NCI-H524 treated with DMSO at 0.1 percent for 48 hours (cell line): ENCODE measurements at regions not wholly inside any gene's neighbourhood (a gene's known extent, or its start where the extent isn't known, plus 50 kb on each side); places are given as distances from the start of the nearest gene placed in this dataset.
"Not testable (repeated sequence)": the region's sequence is repeated elsewhere in the genome, so short reads cannot be mapped to it uniquely, and the experiment has no call there.

Source experiments
- DNase-seq: peaks from one replicate; lab custom pipeline; 2025; lab: John Stamatoyannopoulos, UW

DNA sequence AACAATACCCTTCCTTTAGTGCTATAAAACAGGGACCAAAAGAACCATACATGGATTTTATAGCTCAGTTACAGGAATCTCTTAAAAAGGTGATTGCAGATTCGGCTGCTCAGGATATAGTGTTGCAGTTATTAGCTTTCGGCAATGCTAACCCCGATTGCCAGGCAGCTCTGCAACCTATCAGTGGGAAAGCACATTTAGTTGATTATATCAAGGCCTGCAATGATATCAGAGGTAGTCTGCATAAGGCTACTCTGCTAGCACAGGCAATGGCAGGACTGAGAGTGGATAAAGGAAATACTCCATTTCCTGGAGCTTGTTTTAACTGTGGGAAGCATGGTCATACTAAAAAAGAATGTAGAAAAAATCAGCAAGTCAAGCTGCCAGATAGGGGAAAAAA, 327.7 kb downstream of the REEP3 start:
- DNase-seq, result not testable (repeated sequence)

- no peak for DNase-seq
Observed at GRCh38 chr10:63862860-63863259, 341.7 kb downstream of the REEP3 start.

GRCh38 chr10:63865210-63865609, 344.0 kb downstream of the REEP3 start:
- DNase-seq, result no peak

DNA sequence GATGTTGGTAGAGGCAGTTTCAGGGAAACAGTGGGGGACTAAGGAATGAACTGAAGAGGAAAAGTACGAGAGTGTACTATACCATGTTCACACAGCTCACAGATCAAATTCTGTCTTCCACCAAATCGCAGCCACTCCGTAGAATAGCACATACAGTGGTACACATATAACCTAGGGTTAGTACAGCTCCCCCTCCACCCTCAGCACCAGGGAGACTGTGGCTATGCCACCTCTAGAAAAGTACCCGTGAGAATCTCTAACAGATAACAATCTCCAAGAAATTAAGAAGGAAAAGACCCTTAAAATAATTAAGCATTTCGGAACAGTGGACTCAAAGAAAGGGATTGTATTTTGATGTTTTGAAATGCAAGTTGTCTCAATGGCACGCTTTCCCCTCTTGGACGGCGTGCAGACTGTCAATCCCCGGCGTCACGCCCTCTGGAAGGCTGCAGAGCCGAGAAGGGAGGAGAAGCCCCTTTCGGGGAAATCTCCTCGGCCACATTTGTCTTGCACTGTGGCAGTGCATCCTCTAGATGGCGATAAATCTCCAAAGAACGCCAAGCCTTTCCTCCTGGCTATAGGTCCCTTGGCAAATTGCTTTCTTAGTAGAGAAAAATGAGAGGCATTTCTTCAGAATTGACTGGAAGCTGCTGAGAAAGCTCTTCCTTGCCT, 345.0 kb downstream of the REEP3 start:
- DNase-seq, result no peak

- DNase-seq, result no peak
Observed at GRCh38 chr10:63866747-63867140, 345.5 kb downstream of the REEP3 start.

DNA sequence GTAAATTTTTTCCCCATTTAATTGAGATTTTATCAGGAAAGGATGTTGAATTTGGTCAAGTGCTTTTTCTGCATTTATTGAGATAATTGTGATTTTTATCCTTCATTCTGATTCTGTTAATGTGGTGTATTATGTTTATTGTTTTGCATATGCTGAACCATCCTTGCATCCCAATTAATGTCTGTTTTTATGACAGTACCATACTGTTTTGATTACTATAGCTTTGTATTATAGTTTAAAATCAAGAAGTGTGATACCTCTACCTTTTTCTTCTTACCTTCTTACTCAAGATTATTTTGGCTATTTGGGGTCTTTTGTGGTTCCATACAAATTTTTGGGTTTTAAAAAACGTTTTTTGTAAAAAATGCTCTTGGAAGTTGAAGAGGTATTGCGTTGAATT, 357.2 kb downstream of the REEP3 start:
- no peak for DNase-seq

DNA sequence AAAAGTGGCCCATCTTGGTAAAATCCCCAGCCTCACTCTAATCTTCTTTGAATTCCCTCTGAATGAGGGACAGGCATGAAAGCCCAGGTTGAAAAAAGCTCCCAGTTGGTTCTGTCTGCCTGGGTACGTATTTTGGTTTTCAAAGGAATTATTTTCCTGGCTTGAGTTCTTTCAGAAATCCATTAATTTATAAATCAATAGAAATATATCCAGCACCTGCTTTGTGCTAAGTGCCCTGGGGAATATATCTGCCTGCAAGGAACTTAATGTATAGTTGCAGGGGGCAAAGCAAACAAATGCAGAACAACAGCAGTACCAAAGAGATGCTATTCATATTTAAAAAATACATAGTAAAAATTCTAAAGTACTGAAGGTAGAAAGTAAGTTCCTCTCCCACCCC, 362.7 kb downstream of the REEP3 start:
- DNase-seq, result no peak

DNA sequence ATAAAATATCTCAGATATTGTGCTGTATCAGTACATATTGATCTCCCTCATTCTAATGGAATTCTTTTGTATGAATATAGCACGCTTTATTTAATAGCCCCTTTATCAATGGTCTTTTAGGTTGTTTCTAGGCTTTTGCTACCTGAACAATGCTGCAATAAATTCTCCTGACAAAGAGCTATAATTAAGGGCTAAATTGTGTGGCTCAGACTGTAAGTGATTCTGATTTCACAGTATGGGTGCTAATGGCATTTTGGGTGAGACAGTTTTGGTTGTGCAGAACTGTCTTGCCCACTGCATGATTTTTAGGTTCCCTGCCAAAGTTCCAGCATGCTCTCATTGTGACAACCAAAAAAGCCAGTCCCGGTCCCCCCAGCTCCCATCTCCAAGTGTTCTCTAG, 363.2 kb downstream of the REEP3 start:
- DNase-seq, result no peak

GRCh38 chr10:63885156-63885555, 364.0 kb downstream of the REEP3 start:
- no peak for DNase-seq

GRCh38 chr10:63886281-63887022, 365.3 kb downstream of the REEP3 start:
- no peak for DNase-seq

DNA sequence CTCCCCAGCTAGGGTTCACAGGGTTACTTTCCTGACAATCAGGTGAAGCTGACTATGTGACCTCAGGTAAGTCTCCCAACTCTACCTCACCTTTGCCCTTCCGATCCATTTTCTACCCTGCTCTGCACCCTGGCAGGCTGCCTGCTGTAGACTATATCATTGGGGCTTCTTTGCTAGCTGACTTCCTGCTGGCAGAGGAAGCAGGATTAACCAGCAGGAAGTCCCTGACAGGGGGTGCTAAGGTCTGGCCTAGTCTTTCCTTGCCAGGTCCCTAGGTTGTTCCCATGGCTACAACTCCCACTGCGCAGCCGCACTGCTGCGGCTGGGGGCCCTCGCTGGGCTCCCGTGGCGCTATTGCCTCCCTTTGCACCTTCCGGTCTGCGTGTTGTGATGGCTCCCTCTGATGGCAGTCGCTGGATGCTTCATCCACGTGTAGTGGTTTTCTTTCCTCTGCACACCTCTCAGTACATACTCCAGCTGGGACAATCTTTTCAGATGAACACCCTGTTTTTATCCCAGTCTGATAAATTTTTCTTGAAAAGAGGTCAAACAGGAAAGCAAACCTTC, 365.9 kb downstream of the REEP3 start:
- no peak for DNase-seq

- DNase-seq, result no peak
Observed at GRCh38 chr10:63887600-63888370, 366.6 kb downstream of the REEP3 start.

DNA sequence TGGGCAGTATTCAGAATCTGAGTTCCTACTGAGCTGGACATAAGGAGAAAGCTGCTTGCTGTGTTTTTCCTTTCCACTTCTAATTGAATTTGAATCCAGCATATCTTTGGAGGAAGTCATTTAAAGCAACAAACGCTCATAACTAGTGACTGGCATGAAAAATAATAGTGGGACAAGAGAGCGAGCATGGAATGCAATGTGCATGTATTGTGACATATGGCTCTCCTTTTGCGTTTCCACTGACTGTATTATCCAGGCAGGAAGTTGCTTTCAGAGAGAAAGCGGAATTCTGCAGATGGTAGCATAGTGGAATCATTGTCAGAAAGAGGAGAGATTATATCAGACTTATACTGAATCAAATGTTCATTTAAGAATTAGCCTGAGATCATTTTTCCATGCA, 368.6 kb downstream of the REEP3 start:
- no peak for DNase-seq

GRCh38 chr10:63896992-63897391, 375.8 kb downstream of the REEP3 start:
- no peak for DNase-seq

GRCh38 chr10:63899673-63900300, 378.6 kb downstream of the REEP3 start:
- DNase-seq, result no peak

DNA sequence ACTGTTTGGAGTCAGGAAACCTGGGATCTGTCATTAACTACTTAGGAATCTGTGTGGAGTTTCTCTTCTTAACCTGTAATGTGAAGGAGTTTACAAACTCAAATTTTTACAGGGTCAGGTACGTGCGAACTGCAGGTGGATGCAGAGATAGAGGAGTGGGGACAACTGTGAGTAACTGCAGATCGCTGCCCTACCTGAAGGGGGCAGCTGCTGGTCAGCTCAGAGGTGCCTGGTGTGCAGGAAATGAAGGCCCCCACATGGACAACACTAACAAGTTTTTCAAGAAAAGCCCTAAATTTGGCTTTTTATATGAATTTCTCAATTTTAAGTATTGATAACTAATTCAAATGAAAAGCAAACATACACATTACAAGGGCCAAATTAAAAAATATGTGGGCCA, 380.0 kb downstream of the REEP3 start:
- DNase-seq, result no peak

- DNase-seq, result no peak
Observed at GRCh38 chr10:63901881-63902280, 380.7 kb downstream of the REEP3 start.

DNA sequence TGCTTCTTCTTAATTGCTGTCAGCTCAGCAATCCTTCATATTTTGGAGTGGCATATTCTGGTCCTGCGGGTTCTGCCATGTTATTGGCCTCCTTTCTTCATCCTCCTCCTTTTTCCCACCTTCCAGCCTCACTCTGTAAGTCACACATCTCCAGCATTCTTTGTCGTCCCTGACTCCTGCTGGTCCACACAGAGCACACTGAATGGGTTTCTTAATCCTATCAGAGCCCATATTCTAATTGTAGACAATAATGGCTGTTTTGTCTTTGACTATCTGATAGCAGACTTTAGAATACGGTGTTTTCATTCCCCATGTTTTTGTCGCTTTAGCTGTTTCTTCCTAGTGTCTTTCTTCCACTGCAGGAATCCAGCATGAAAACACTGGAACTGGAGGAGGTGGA, 389.6 kb downstream of the REEP3 start:
- DNase-seq, result no peak

DNA sequence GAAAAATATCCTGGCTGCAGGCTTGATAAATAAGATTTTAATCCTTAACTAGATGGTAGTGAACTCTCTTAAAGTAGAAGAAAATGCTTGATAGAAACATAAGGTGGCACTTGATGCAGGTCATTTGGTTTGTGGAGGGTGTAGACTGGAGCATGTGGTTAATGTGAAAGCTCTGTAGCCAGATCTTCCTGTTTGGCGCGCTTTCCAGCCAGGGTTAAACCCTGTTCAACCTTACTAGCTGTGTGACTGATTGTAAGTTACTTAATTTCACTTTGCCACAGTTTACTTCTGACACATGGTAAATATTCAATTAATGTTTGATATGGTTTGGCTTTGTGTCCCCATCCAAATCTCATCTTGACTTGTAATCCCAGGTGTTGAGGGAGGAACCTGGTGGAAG, 394.0 kb downstream of the REEP3 start:
- no peak for DNase-seq

DNA sequence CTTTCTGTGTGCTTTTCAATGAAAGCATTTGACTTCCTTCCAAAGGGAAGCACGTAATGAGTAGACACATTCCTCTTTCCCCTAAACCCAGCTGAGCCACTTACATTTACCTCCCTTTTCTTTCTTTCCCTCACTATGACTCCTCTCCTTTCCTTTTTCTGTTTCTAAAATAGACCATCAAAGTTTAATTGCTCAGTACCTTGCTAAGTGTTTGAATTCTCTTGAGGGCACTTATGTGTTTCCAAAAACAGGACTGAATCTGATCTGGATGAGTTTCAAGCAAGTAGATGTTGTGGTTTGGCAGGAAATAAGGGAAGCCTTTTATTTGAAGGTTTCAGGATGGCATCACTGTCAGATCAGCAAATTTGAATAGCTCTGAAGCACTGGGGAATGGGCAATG, 396.2 kb downstream of the REEP3 start:
- no peak for DNase-seq

DNA sequence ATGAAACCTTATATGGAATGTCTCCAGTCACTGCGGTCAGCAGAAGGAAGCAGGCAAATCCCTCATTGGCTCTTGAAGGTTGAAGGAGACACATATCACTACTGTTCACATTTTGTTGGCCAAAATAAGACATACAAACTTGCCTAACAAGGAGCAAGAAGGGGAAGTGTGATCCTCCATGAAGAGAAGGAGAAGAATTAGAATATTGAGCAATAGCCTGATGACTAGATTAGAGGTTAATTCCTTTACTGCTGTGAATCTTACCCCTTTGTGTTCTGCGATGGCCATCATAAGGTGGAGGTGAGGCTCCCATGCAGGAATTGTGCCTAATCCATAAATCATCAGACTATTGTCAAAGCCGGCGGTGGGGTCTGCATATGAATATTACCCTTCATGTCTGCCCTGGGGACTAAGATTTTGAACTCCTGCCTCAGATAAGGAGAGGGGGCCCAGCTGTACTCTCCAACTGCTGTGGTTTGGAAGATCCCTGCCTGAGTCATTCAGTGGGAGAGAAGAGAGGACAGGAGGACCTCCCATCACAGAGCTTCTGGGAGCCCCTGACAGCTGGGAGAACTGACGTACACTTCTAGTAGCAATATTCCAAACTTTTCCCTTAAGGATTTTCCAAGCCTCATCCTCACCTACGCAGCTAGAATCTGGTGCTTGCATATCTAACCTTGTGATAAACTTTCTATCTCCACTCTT, 398.5 kb downstream of the REEP3 start:
- peak; percentile 60 for DNase-seq

DNA sequence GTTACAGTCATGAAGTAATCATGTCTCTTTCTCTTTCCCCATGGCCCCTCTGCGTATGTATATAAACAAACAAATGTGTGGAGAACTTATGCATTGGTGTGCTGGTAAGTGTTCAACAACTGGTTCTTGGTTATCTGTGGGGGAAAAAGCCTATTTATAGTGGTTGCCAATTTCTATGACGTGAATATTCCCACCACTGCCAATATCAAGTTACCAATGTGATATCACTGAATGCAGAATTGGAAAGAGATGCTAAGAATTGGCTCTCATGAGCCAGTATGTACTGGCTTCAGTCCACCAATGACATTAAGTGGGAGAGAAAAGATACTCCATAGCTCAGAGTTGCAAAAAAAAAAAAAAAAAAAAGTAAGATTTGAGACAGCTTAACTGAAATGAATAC, 399.7 kb downstream of the REEP3 start:
- no peak for DNase-seq
